ENCODE measurements at regions not wholly inside any gene's neighbourhood (a gene's known extent, or its start where the extent isn't known, plus 50 kb on each side); places are given as distances from the start of the nearest gene placed in this dataset.

DNA sequence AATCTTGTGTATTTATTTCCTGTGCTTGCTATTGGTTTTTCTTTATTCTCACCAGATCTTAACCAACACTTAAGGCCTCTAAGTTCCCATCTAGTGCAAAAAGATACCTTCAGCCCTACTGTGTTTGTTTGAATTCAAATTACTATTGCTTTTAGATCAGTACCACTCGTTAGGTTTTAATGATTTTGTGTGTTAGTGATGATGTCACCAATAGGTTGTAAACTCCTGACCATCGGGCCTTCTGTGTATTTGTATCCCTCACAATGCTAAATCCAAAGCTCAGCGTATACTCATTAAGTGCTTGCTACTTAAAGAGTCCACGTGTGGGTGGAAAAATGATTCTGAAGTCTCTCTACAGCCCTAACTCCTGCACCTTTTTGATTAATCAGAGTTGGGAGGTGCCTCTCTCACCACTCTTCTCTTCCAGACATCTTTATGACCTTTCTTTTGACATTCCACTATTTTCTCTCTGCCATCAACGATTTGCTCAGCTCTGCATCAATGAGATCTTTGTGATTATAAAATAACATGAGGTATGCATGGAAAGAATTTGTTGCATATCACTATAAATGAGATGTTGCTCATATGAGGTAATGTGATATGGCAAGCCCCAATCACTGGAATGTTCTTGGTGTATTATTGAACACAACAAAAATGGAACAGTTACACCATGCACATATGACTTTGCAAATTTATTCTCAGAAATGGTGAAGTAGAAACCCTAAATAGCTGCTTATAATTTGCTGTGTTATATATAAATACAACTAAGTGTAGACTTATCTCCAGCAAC lies 55.1 kb upstream of the LAMA2 start:
- TF ChIP-seq, protein P1, sequence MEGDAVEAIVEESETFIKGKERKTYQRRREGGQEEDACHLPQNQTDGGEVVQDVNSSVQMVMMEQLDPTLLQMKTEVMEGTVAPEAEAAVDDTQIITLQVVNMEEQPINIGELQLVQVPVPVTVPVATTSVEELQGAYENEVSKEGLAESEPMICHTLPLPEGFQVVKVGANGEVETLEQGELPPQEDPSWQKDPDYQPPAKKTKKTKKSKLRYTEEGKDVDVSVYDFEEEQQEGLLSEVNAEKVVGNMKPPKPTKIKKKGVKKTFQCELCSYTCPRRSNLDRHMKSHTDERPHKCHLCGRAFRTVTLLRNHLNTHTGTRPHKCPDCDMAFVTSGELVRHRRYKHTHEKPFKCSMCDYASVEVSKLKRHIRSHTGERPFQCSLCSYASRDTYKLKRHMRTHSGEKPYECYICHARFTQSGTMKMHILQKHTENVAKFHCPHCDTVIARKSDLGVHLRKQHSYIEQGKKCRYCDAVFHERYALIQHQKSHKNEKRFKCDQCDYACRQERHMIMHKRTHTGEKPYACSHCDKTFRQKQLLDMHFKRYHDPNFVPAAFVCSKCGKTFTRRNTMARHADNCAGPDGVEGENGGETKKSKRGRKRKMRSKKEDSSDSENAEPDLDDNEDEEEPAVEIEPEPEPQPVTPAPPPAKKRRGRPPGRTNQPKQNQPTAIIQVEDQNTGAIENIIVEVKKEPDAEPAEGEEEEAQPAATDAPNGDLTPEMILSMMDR (conservative IDR thresholded peaks at IDR 0.05): no peak
- H3K27ac ChIP-seq: no peak overlapping the region

DNA sequence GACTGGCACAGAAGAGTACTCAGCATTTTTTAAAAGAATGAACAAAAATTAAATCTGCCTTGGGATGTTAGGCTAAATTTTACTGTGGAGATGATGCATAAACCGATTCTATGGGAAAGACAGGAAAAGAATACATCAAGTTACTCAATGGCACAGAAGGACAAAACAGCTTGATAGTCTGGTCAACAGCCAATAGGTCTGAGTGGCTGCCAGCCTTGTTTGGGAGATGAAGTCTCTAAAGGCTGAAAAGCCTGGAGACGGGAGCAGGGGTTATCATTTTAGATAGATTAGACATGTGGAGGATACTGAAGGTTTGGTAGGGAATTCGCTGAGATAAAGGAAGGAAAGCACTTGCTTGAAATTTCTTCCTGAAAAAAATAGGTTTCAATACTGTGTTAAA lies 56.3 kb upstream of the LAMA2 start:
- TF ChIP-seq, protein P1 (conservative IDR thresholded peaks at IDR 0.05): no peak
- H3K27ac ChIP-seq: no peak overlapping the region

DNA sequence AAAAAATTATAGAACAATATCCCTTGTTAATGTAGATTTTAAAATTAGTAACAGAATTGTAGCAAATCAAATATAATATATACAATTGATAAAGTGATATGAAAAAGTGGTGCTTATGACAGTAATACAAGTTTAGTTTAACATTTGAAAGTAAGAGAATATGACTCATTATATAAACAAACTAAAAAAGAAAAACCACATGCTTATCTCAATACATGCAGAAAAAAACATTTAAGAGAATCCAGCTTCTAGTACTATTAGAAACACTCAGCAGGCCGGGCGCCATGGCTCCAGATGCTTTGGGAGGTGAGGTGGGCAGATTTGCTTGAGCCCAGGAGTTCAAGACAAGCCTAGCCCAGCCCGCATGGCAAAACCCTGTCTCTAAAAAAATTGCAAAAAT lies 60.7 kb upstream of the LAMA2 start:
- TF ChIP-seq, protein P1 (conservative IDR thresholded peaks at IDR 0.05): no peak
- H3K27ac ChIP-seq: no peak overlapping the region

DNA sequence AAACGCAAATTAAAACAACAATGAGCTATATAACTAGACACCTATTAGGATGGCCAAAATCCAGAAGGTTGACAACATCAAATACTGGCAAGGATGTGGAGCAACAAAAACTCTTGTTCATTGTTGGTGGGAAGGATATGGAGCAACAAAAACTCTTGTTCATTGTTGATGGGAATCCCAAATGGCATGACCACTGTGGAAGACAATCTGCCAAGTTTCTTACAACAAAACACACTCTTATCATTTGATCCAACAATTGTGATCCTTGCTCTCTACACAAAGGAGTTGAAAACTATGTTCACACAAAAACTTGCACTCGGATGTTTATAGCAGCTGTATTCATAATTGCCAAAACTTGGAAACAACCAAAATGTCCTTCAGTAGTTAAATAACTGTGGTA lies 61.8 kb upstream of the LAMA2 start:
- H3K27ac ChIP-seq: no peak overlapping the region
- TF ChIP-seq, protein P1 (conservative IDR thresholded peaks at IDR 0.05): no peak

DNA sequence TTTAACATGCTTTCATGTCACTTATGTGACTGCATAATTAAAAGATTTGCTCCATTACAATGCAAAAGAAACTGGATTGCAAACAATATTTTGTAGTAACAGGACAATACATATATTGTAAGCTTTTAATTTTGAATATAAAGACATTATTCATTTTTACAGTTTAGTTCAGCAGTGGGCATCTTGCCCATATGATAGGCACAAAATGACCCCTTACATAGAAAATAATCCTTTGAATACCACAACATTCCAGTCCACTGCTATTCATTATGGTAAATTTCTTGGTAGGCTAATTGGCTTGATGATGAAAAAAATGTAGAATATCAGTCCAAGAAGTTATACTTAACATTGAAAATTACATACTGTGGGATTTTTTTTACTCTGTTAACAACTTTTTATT lies 74.1 kb upstream of the LAMA2 start:
- H3K27ac ChIP-seq: no peak overlapping the region
- TF ChIP-seq, protein P1 (conservative IDR thresholded peaks at IDR 0.05): no peak

DNA sequence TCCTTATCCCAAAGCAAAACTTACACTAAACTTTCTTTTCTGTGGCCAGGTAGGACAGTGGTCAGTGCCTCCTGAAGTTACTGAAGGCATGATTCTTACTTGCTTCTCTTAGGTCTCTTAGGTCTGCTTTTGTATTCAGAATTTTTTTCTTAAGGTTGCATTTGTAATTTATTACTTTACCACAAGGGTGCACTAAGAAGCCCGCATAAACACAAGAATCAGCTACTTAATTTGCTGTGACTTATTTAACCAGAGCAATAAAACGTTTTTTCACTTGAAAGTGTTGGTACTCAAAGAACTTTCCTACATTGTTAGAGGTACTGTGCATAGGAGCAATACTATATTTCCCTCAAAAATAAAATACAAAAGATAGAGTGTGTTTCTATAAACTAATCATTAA lies 75.4 kb upstream of the LAMA2 start:
- H3K27ac ChIP-seq: no peak overlapping the region
- TF ChIP-seq, protein P1 (conservative IDR thresholded peaks at IDR 0.05): peak; percentile 74

DNA sequence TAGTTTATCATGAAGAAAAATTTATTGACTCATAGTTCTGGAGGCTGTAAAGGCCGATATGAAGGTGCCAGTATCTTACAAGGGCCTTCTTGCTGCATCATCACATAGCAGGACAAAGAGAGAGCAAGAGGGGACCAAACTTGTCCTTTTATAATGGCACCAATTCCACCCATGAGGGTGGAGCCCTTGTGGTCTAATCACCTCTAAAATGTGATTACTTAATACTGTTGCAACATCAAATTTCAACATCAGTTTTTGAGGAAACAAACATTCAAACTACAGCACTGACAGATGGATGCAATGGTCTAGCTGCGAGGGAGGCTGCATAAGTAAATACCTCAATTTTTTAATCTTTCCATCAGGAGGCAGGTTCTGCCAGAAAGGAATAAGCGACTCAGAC lies 76.7 kb upstream of the LAMA2 start:
- H3K27ac ChIP-seq: no peak overlapping the region
- TF ChIP-seq, protein P1 (conservative IDR thresholded peaks at IDR 0.05): no peak
